Activated naive CD4-positive, alpha-beta T cell treated with anti-CD3 and anti-CD28 coated beads, Interleukin-2, amount 10 ng/mL, durations not matched to agents 7 days and 5 days (primary cell): ENCODE measurements at regions not wholly inside any gene's neighbourhood (a gene's known extent, or its start where the extent isn't known, plus 50 kb on each side); places are given as distances from the start of the nearest gene placed in this dataset.
"Not testable (repeated sequence)": the region's sequence is repeated elsewhere in the genome, so short reads cannot be mapped to it uniquely, and the experiment has no call there.

Experiments
- CTCF ChIA-PET: fragments of 350-600 bp; sonication (Branson Sonifier 250); formaldehyde crosslinking; loops from one replicate; lab custom pipeline; 2021; ENCODE audit warnings: antibody characterized with exemption; lab: Charles Lee
- DNase-seq: peaks from one replicate; pipeline ENCODE4 v3.0.0-alpha.2; 2020
- H3K27ac Mint-ChIP-seq: one replicate; pipeline ENCODE4 v1.8.0; 2021; ENCODE audit warnings: mild to moderate bottlenecking, moderate library complexity, mixed read lengths
- H3K27me3 Mint-ChIP-seq: one replicate; pipeline ENCODE4 v1.8.0; 2021; ENCODE audit warnings: mild to moderate bottlenecking, mixed read lengths
- H3K36me3 Mint-ChIP-seq: one replicate; pipeline ENCODE4 v1.8.0; 2021; ENCODE audit warnings: mixed read lengths
- H3K4me1 Mint-ChIP-seq: one replicate; pipeline ENCODE4 v1.8.0; 2021; ENCODE audit warnings: mixed read lengths
- H3K4me3 Mint-ChIP-seq: one replicate; pipeline ENCODE4 v1.8.0; 2021; ENCODE audit warnings: mild to moderate bottlenecking, moderate library complexity, mixed read lengths
- H3K9me3 Mint-ChIP-seq: one replicate; pipeline ENCODE4 v1.8.0; 2021; ENCODE audit warnings: mixed read lengths

DNA sequence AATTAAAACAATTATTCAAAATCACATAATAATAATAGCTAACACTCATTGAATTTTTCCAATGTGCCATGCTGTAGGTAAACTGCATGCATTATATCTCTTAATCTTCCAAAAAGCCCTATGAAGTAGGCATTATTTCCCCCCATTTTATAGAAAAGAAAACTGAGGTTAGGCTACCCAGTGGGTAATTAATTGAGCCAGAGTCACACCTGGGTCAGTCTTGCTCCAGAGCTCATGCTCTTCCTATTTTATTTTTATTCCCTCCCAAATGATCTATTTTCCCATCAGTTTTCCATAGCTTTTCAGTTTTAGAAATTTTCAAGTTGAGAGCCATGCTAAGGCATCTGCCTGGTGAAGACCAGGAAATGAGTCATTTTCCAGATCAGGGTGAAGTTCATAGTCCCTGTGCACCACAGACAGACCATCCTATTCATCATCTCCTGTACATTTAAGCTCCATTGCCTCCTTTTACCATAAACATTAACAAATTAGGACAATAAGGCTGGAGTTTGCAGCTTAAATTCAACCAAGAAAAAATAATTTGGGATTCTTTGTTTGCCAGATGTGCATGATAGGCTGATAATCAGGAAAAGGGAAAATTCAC is 417.3 kb downstream of the OTOL1 start:
- H3K9me3 Mint-ChIP-seq = peaks cover 4% of the 10 kb centered on the region
- H3K4me1 Mint-ChIP-seq = no peaks in the 10 kb centered on the region
- no peak for DNase-seq

DNA sequence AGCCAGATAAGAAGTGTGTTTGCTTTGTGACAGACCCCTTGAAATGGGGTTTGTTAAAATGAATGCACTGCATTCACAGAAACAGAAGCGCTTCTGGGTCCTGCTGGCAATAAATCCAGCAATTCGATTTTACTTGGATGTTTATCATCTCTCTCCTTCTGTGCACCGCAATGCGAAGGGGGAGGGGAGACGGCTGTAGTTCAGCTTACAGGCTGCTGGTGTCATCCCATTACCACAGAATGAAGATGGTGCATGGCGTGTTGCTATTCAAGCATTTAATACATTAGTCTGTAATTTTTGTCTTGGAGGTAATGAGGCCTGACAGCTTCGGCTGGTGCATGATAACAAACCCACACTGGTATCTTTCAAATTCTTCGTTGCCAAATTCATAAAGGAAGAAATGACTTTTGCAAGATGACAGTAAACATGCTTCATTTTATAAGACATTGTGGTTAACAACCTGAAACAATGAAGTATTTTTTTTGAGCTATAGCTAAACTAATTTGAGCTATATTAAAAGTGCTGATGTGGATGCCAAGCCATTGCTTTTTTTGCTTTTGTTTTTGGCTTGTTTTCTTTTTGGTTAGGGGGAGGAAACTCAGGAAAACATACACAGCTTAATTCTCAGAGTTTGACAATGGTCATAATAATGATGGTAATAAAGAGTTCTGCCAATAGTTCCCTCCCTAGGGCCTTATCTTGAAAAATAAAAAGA is 418.3 kb downstream of the OTOL1 start:
- H3K27me3 Mint-ChIP-seq = no peaks in the 10 kb centered on the region
- DNase-seq = no peak
- no peak overlapping the region for H3K27ac Mint-ChIP-seq
- no peaks in the 10 kb centered on the region for H3K4me1 Mint-ChIP-seq
- no peak overlapping the region for H3K4me3 Mint-ChIP-seq
- CTCF ChIA-PET = no interaction called here
- peaks cover 4% of the 10 kb centered on the region for H3K9me3 Mint-ChIP-seq
- H3K36me3 Mint-ChIP-seq = no peaks in the 10 kb centered on the region

More for the DNA sequence above, 417.3 kb downstream of the OTOL1 start:
- CTCF ChIA-PET = no interaction called here
- H3K36me3 Mint-ChIP-seq = no peaks in the 10 kb centered on the region
- H3K27ac Mint-ChIP-seq = no peak overlapping the region
- no peak overlapping the region for H3K4me3 Mint-ChIP-seq
- no peaks in the 10 kb centered on the region for H3K27me3 Mint-ChIP-seq

DNA sequence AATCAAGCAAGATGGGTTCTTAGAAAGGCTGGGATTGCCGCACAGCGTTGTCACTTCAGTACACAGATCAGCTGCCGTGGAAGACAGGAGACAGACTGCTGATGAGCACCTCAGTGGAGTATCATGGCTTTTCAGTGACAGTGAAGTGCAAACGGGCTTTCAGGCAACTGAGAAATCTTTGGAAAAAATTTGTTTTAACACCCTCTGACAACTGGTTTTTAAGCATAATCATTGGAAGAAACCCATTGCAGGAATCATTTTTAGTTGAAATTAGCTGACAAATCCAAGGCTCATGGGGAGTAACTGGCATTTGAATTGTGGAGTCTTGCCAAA is 418.8 kb downstream of the OTOL1 start:
- Mint-ChIP-seq H3K9me3 (peaks cover 4% of the 10 kb centered on the region), H3K36me3 (no peaks in the 10 kb centered on the region), H3K4me3 (no peak overlapping the region), H3K27ac (no peak overlapping the region), H3K27me3 (no peaks in the 10 kb centered on the region), H3K4me1 (no peaks in the 10 kb centered on the region)
- CTCF ChIA-PET = no interaction called here
- no peak for DNase-seq

DNA sequence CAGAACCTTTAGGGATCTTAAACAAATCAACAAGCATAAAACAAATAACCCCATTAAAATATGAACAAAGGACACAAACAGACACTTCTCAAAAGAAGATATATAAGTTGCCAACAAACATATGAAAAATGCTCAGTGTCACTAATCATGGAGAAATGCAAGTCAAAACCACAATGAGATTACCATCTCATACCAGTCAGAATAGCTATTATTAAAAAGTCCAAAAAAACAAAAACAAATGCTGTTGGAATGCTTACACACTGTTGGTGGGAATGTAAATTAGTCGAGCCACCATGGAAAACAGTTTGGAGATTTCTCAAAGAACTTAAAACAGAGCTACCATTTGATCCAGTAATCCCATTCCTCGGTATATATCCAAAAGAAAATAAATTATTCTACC is 423.6 kb downstream of the OTOL1 start:
- no peaks in the 10 kb centered on the region for H3K27me3 Mint-ChIP-seq
- H3K27ac Mint-ChIP-seq = no peak overlapping the region
- CTCF ChIA-PET = no interaction called here
- peaks cover 4% of the 10 kb centered on the region for H3K9me3 Mint-ChIP-seq
- no peak overlapping the region for H3K4me3 Mint-ChIP-seq
- no peak for DNase-seq
- H3K4me1 Mint-ChIP-seq = no peaks in the 10 kb centered on the region
- H3K36me3 Mint-ChIP-seq = no peaks in the 10 kb centered on the region

DNA sequence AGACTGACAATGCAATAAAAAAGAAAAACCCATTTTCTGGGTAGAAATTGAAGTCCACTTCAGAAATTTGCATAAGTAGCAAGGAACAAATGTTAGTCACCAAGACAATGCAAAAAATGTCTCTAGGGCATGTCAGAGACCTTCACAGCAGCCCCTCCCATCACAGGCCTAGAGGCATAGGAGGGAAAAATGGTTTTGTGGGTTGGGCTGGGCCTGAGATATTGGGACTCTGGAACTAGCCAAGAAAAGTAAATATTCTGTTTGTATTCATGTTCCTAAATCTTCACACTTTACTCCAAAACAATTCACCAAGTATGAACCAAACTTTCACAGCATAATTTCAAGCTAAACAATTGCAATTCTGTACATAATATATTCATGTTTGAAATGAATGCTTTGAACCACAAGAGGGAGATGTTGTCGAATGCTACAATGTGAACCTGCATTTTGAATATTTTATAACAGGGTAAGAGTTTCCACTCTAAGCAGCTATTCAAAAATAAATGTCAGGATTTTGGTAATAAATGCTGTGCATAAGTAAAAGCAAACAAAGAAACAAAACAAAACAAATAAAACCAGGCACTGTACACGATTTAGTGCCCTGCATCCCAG is 429.2 kb downstream of the OTOL1 start:
- DNase-seq = no peak
- peaks cover 5% of the 10 kb centered on the region for H3K9me3 Mint-ChIP-seq
- H3K27me3 Mint-ChIP-seq = no peaks in the 10 kb centered on the region
- H3K27ac Mint-ChIP-seq = no peak overlapping the region
- H3K4me3 Mint-ChIP-seq = no peak overlapping the region
- no peaks in the 10 kb centered on the region for H3K4me1 Mint-ChIP-seq
- no peaks in the 10 kb centered on the region for H3K36me3 Mint-ChIP-seq
- CTCF ChIA-PET = no interaction called here

DNA sequence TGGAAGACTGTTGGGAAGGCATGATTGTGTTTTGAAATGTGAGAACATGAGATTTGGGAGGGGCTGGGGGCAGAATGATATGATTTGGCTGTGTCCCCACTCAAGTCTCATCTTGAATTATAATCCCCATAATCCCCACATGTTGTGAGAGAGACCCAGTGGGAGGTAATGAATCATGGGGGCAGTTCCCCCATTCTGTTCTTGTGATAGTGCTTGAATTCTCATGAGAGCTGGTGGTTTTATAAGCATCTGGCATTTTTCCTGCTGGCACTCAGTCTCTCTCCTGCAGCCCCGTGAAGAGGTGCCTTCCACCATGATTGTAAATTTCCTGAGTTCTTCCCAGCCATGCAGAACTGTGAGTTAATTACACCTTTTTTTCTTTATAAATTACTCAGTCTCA is 430.5 kb downstream of the OTOL1 start:
- no peaks in the 10 kb centered on the region for H3K4me1 Mint-ChIP-seq

DNA sequence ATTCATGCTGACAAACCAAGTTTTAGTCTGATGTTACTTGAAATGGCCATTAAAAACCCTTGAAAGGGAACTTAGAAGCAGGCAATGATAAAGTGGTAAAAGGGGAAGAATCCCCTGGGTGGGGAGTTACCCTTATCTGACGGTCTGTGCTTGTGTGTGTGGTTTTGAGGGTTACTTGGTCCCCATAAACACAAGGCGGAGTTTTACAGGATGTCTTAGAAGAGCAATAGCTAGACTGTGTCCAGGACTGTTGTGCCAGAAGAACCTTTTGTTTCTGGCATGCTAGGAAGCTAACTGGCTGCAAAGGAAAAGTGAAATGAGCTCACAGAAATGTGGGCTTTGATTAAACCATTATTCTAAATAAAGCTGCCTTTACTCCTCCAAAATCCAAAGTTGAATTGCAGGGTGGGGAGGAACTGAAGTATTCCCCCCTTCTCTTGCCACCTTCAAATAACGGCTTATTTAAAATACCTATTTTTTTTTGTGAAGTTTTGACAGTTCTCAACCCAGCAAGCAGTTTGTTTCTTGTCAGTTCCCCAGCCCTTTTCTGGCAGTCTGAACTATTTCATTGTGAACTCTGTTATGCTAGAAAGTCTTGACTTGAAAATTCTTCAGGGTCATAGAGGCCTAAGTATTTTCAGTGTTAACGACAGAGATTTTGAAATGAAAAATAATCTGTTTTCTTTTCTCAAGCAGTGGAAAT is 443.5 kb downstream of the OTOL1 start:
- Mint-ChIP-seq H3K27ac (no peak overlapping the region), H3K9me3 (peaks cover 4% of the 10 kb centered on the region), H3K4me3 (no peak overlapping the region), H3K36me3 (no peaks in the 10 kb centered on the region), H3K4me1 (no peaks in the 10 kb centered on the region), H3K27me3 (no peaks in the 10 kb centered on the region)
- CTCF ChIA-PET = no interaction called here
- DNase-seq = no peak

More for the DNA sequence above, 430.5 kb downstream of the OTOL1 start:
- Mint-ChIP-seq H3K4me3 (no peak overlapping the region), H3K27ac (no peak overlapping the region), H3K27me3 (no peaks in the 10 kb centered on the region), H3K36me3 (no peaks in the 10 kb centered on the region), H3K9me3 (peaks cover 5% of the 10 kb centered on the region)
- CTCF ChIA-PET = no interaction called here
- DNase-seq = no peak

DNA sequence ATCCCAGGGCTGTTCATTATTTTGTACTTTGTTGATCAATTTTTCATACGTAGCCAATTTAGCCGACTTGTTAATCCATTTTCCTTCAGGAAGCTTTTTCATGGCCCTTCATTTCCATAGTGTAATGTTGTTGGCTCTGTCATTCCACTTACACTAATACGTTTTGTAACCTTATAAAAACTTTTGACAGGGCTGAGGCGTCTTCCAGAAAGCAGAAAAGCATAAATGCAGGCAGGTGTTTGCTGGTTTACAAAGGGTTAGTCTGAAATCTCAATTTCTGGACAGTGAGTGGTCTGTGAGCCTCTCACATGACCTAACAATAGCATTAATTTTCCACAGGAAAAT is 444.0 kb downstream of the OTOL1 start:
- H3K36me3 Mint-ChIP-seq = no peaks in the 10 kb centered on the region
- H3K27me3 Mint-ChIP-seq = no peaks in the 10 kb centered on the region
- no peak overlapping the region for H3K4me3 Mint-ChIP-seq
- DNase-seq = no peak
- H3K9me3 Mint-ChIP-seq = peaks cover 4% of the 10 kb centered on the region
- CTCF ChIA-PET = no interaction called here
- H3K4me1 Mint-ChIP-seq = no peaks in the 10 kb centered on the region
- no peak overlapping the region for H3K27ac Mint-ChIP-seq

DNA sequence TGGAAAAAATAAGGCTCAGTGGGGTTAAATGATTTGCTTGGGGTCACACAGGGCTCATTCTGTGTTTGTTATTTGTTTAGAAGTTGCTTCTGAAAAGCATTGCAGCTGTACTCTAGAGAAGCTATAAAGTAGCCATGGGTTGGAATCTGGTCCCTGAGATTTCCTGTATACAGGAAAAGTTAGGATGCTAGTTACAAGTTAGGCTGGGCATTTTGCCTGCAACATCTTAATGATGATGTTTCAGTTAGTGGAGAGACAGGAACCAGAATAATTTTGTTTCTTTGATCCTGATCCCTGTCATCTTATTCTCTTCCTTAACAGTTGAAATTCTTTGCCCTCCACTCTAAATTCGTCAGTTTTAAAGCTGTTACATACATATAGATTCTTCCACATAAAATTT is 445.3 kb downstream of the OTOL1 start:
- Mint-ChIP-seq H3K4me1 (no peaks in the 10 kb centered on the region), H3K4me3 (no peak overlapping the region), H3K27me3 (no peaks in the 10 kb centered on the region), H3K27ac (no peak overlapping the region), H3K9me3 (peaks cover 1% of the 10 kb centered on the region), H3K36me3 (no peaks in the 10 kb centered on the region)
- DNase-seq = no peak
- CTCF ChIA-PET = no interaction called here

DNA sequence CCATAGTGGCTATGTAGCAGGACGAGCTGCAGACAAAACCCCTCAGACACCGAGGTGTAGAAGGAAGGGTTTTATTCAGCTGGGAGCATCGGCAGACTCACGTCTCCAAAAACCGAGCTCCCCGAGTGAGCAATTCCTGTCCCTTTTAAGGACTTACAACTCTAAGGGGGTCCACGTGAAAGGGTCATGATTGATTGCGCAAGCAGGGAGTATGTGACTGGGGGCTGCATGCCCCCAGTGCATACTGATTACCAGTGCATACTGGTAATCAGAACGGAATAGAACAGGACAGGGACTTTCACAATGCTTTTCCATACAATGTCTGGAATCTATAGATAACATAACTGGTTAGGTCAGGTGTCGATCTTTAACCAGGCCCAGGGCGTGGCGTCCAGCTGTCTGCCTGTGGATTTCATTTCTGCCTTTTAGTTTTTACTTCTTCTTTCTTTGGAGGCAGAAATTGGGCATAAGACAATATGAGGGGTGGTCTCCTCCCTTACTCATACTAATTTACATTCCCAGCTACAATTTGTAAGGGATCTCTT is 447.3 kb downstream of the OTOL1 start:
- CTCF ChIA-PET, H3K27me3 Mint-ChIP-seq, H3K27ac Mint-ChIP-seq, H3K36me3 Mint-ChIP-seq, H3K4me3 Mint-ChIP-seq, H3K9me3 Mint-ChIP-seq, H3K4me1 Mint-ChIP-seq, DNase-seq: not testable (repeated sequence)

DNA sequence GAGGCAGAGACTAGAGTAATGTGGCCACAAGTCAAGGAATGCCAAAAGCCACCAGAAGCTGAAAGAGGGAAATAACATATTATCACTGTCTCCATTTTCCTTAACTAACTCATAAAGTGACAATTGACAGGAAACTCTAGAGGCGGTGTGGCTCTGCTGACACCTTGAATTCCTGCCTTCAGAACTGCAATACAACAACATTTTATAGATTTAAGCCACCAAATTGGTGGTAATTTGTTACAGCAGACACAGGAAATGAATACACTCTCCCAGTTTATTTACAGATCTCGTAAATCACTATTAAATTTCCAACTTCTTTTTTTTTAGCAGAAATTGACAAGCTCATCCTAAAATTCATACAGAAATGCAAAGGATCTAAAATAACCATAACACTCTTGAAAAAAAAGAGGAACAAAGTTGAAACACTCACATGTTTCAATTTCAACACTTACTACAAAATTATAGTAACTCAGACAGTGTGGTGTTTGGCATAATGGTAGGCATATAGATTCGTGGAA is 449.9 kb downstream of the OTOL1 start:
- CTCF ChIA-PET = no interaction called here
- H3K27ac Mint-ChIP-seq = no peak overlapping the region
- no peak for DNase-seq
- H3K4me3 Mint-ChIP-seq = no peak overlapping the region
- H3K36me3 Mint-ChIP-seq = no peaks in the 10 kb centered on the region
- no peaks in the 10 kb centered on the region for H3K9me3 Mint-ChIP-seq
- no peaks in the 10 kb centered on the region for H3K4me1 Mint-ChIP-seq
- H3K27me3 Mint-ChIP-seq = no peaks in the 10 kb centered on the region

DNA sequence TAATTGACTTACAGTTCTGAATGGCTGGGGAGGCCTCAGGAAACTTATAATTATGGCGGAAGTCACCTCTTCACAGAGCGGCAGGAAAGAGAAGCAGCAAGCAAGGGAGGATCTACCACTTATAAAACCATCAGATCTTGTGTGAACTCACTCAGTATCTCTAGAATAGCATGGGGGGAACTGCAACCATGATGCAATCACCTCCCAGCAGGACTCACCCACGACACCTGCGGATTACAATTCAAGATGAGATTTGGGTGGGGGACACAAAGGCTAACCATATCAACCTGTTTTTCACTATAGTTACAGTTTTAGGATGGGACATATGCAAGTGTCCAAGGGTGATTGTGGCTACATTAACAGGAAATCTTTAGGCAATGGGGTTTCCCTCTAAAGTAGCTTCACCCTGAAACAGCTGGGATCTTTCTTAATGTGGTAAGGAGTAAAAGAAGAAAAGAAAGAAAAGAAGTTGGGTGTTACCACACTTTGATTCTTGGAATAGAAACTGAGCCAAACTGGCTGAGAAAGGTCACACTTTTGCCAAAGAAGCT is 453.8 kb downstream of the OTOL1 start:
- Mint-ChIP-seq H3K27ac (no peak overlapping the region), H3K4me3 (no peak overlapping the region), H3K4me1 (no peaks in the 10 kb centered on the region), H3K9me3 (no peaks in the 10 kb centered on the region), H3K36me3 (no peaks in the 10 kb centered on the region), H3K27me3 (no peaks in the 10 kb centered on the region)
- DNase-seq = no peak
- CTCF ChIA-PET = no interaction called here

DNA sequence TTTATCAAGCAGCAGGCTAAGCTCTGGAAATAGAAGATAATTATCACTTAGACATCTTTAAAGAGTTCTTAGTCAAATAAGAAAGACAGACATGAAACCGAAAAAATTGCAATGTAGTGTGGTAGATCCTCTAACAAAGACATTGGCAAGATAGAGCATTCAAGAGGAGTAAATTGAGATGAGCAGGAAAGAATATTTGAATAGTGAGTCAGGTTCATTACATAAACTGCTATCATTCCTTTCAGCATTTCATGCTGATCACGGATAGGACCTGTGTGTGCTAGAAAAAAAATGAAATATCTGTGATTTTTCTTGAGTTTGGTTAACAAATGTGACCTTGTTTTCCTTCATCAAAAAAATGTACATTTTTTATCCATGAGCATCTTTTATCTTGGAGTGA is 460.9 kb downstream of the OTOL1 start:
- no peaks in the 10 kb centered on the region for H3K36me3 Mint-ChIP-seq
- no peaks in the 10 kb centered on the region for H3K4me1 Mint-ChIP-seq
- no peak for DNase-seq
- no peaks in the 10 kb centered on the region for H3K9me3 Mint-ChIP-seq
- H3K27ac Mint-ChIP-seq = no peak overlapping the region
- H3K27me3 Mint-ChIP-seq = no peaks in the 10 kb centered on the region
- no peak overlapping the region for H3K4me3 Mint-ChIP-seq
- CTCF ChIA-PET = no interaction called here

DNA sequence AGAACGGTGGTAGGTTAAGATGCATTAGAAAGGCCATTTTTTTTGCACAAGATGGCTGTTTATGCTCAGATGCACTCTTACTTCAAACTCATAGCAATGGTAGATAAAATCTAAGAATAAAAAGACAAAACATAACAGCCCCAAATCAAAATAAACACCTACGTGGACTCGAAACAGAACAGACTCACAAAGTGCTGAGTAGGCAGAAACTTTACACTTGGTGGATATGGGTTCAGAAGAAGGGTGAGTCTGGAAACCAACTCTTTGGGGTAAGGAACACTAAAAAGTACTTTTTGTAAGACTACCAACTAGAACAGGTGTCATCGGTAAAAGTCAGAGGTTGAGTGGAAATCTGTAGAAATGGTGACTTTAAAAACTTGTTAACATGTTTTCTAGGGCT is 468.2 kb downstream of the OTOL1 start:
- no peaks in the 10 kb centered on the region for H3K27me3 Mint-ChIP-seq
- no peaks in the 10 kb centered on the region for H3K36me3 Mint-ChIP-seq
- peaks cover 7% of the 10 kb centered on the region for H3K9me3 Mint-ChIP-seq
- H3K4me3 Mint-ChIP-seq = no peak overlapping the region
- DNase-seq = no peak
- CTCF ChIA-PET = no interaction called here
- no peaks in the 10 kb centered on the region for H3K4me1 Mint-ChIP-seq
- no peak overlapping the region for H3K27ac Mint-ChIP-seq
